GM06990 (cell line): ENCODE measurements at regions not wholly inside any gene's neighbourhood (a gene's known extent, or its start where the extent isn't known, plus 50 kb on each side); places are given as distances from the start of the nearest gene placed in this dataset.

ENCODE experiments used
- DNase-seq: peaks from one replicate; pipeline ENCODE4 v3.0.0-alpha.2; 2011; ENCODE audit not compliant: insufficient read length; ENCODE audit errors: extremely low read depth
- H3K27me3 ChIP-seq: replicated peaks from 2 replicates; pipeline ENCODE4 v1.6.0; 2011; ENCODE audit warnings: low read length; ENCODE audit not compliant: control insufficient read depth, insufficient read depth
- H3K36me3 ChIP-seq: 2 replicates; pipeline ENCODE4 v1.5.1; 2011; ENCODE audit warnings: low read length; ENCODE audit not compliant: control insufficient read depth, insufficient read depth
- H3K4me3 ChIP-seq: replicated peaks from 2 replicates; pipeline ENCODE4 v1.5.1; 2011; ENCODE audit warnings: low read depth, mild to moderate bottlenecking, control low read depth, low read length
- TF ChIP-seq, protein P1 (sequence below): IDR thresholded peaks from 2 replicates; pipeline ENCODE4 v1.5.1; 2011; ENCODE audit warnings: low read length, control low read depth, mild to moderate bottlenecking, inconsistent platforms; ENCODE audit not compliant: insufficient read depth, poor library complexity, severe bottlenecking

DNA sequence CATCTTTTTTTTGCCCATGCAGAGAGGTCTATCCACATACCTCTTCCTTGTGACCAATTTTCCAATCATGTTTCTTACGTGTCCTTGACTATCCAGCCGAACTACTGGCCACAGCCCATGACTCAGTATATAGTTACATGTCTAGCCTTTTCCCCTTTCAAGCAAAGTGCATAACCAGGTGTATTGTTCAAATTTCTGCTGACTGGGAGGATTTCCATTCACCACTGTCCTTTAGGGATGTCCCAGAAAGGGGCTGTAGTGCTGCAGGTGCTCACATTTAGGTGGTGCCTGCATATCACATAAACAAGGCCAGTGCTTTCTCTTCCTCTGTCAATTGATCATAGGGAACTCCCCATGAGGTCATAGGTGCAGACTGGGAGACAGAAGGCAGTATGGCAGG, 69.4 kb upstream of the ALDH1A3 start:
- no peak for DNase-seq
- TF ChIP-seq, protein P1, sequence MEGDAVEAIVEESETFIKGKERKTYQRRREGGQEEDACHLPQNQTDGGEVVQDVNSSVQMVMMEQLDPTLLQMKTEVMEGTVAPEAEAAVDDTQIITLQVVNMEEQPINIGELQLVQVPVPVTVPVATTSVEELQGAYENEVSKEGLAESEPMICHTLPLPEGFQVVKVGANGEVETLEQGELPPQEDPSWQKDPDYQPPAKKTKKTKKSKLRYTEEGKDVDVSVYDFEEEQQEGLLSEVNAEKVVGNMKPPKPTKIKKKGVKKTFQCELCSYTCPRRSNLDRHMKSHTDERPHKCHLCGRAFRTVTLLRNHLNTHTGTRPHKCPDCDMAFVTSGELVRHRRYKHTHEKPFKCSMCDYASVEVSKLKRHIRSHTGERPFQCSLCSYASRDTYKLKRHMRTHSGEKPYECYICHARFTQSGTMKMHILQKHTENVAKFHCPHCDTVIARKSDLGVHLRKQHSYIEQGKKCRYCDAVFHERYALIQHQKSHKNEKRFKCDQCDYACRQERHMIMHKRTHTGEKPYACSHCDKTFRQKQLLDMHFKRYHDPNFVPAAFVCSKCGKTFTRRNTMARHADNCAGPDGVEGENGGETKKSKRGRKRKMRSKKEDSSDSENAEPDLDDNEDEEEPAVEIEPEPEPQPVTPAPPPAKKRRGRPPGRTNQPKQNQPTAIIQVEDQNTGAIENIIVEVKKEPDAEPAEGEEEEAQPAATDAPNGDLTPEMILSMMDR = no peak
- no peak overlapping the region for H3K4me3 ChIP-seq
- no peaks in the 10 kb centered on the region for H3K36me3 ChIP-seq
- H3K27me3 ChIP-seq = no peaks in the 10 kb centered on the region; the same call in 1 of the 2 replicates

DNA sequence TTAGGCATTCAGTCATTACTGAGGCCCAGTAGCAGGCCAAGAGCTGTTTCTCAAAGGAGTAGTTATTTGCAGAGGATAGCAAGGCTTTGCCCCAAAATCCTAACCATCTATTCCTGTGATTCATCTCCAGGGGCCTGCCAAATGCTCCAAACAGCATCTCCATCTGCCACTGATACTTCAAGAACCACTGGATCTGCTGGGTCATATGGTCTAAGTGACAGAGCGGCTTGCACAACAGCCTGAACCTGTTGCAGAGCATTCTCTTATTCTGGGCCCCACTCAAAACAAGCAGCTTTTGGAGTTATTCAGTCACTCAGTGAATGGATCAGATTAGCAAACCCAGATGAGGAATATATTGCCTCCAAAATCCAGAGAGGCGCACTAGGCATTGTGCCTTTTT, 68.8 kb upstream of the ALDH1A3 start:
- Histone ChIP-seq H3K4me3 (no peak overlapping the region), H3K36me3 (no peaks in the 10 kb centered on the region), H3K27me3 (no peaks in the 10 kb centered on the region; the same call in 1 of the 2 replicates)
- TF ChIP-seq, protein P1 = no peak
- DNase-seq = no peak

DNA sequence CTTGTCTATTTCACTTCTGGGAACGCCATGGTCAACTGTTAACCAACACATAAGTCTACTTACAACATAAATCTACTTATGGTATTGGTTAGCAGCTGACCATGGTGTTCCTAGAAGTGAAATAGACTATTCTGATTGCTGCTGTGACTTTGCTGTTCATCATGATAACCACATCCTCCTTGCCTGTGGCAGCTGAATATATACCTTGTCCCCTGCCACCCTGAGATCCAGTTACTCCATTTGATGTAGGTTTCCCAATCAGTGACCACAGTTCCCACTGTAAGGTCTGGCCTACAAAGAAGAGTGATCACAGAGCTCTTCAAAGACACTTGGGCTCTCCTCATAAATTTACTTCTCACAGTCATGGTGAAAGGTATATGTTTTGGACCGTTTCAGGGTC, 66.8 kb upstream of the ALDH1A3 start:
- DNase-seq = no peak
- H3K4me3 ChIP-seq = no peak overlapping the region
- H3K27me3 ChIP-seq = no peaks in the 10 kb centered on the region; the same call in 1 of the 2 replicates
- H3K36me3 ChIP-seq = no peaks in the 10 kb centered on the region
- TF ChIP-seq, protein P1 = no peak

DNA sequence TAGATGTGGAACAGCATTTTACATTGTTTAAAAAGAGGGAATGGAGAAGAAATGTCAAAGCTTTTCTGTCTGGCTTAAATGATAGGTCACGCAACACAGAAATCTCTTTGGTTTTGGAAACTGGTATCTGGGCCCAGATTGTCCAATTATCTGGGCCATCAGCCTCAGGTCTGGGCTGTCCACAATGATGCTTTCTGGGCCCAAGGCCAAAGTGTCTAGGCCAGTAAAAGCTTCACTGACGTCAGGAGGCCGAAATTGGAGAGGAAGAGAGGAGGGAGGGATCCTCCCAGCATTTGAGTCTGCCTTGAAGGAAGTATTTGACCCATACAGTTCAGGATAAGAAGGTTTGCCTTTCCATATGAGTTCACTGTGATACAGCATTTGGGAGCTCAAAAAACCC, 60.7 kb upstream of the ALDH1A3 start:
- TF ChIP-seq, protein P1 = no peak
- Histone ChIP-seq H3K27me3 (no peaks in the 10 kb centered on the region; the same call in none of the 2 replicates), H3K4me3 (no peak overlapping the region), H3K36me3 (no peaks in the 10 kb centered on the region)
- DNase-seq = no peak

DNA sequence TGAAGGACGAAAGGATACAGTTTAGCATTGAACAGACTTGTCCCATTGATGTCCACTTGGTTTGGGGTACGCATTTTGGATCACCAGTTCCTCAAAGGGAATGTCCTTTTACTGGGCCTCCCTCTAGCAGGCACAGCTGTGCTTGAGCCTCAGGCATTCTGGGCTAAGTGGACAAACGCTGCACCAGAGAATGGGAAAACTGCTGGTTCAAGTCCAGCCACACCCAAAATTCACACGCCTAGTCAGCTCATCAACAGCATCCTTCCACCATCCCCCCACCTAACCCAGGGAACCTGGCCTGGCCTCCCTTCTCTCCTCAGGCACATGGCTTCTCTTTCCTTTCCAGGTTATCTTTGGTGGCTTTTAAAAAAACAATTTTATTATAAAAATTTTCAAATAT, 59.1 kb upstream of the ALDH1A3 start:
- H3K36me3 ChIP-seq = no peaks in the 10 kb centered on the region
- DNase-seq = no peak
- TF ChIP-seq, protein P1 = no peak
- H3K4me3 ChIP-seq = no peak overlapping the region
- no peaks in the 10 kb centered on the region; the same call in none of the 2 replicates for H3K27me3 ChIP-seq

DNA sequence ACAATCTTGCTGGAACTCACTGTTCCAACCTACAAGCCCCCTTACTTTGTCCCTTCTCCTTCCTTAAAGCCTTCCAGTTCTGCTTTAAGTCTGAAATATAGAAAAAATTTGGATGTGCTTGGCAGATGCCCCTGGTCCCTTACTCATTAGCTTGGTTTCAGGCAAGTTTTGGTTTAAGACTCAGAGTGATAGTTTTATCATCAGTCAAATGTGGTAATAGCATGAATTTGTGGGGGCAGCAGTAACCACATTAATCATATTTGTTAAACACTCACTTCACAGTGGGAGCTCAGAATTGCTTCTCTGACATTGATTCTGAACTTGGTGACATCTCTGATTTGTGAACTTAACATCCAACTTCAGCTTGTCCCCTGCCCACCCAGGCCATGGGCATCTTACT, 58.3 kb upstream of the ALDH1A3 start:
- H3K27me3 ChIP-seq = no peaks in the 10 kb centered on the region; the same call in none of the 2 replicates
- no peak overlapping the region for H3K4me3 ChIP-seq
- no peaks in the 10 kb centered on the region for H3K36me3 ChIP-seq
- TF ChIP-seq, protein P1 = no peak
- no peak for DNase-seq
